ENCODE measurements at regions not wholly inside any gene's neighbourhood (a gene's known extent, or its start where the extent isn't known, plus 50 kb on each side); places are given as distances from the start of the nearest gene placed in this dataset.

GRCh38 chr12:47556261-47557030 is 149.4 kb downstream of the RPAP3 start:
- no peak for DNase-seq (ENCODE audit: low spot score)

GRCh38 chr12:47554046-47554653 is 151.7 kb downstream of the RPAP3 start:
- DNase-seq (ENCODE audit: low spot score) = no peak
- Mint-ChIP-seq H3K27me3 (ENCODE audit: low read depth) (no peaks in the 10 kb centered on the region; the same call in 1 of the 2 replicates), H3K36me3 (peaks cover 37% of the 10 kb centered on the region), H3K27ac (no peak overlapping the region), H3K4me3 (no peak overlapping the region), H3K9me3 (peaks cover 44% of the 10 kb centered on the region), H3K4me1 (peaks cover 19% of the 10 kb centered on the region)
- POLR2A ChIA-PET = no interaction called here
- CTCF ChIA-PET = no interaction called here
- no peak for ATAC-seq
- TF ChIP-seq ATF1 (CRISPR knock-in tag; IDR thresholded peaks at IDR 0.05) = no peak
- TF ChIP-seq IRF2 (CRISPR knock-in tag; IDR thresholded peaks at IDR 0.05; ENCODE audit: borderline replicate concordance, low read depth) = no peak
- no peak for TF ChIP-seq JUN (CRISPR knock-in tag; IDR thresholded peaks at IDR 0.05)
- no peak for TF ChIP-seq CTCF (IDR thresholded peaks at IDR 0.05)
- TF ChIP-seq NFYB (CRISPR knock-in tag; conservative IDR thresholded peaks at IDR 0.05; ENCODE audit: low read depth) = no peak
- TF ChIP-seq E2F4 (CRISPR knock-in tag; IDR thresholded peaks at IDR 0.05; ENCODE audit: borderline replicate concordance, low read depth) = no peak
- TF ChIP-seq MXD4 (CRISPR knock-in tag; IDR thresholded peaks at IDR 0.05; ENCODE audit: borderline replicate concordance) = no peak

More at GRCh38 chr12:47556261-47557030, 149.4 kb downstream of the RPAP3 start:
- Mint-ChIP-seq H3K4me3 (no peak overlapping the region), H3K36me3 (peaks cover 37% of the 10 kb centered on the region), H3K4me1 (peaks cover 19% of the 10 kb centered on the region), H3K9me3 (peaks cover 44% of the 10 kb centered on the region), H3K27ac (peak overlapping the region; percentile 11; the same call in 1 of the 2 replicates), H3K27me3 (ENCODE audit: low read depth) (no peaks in the 10 kb centered on the region; the same call in 1 of the 2 replicates)
- CTCF ChIA-PET = interaction anchor here (1.3 kb wide), 1 partner anchor 81 kb away, joined by 5 read pairs; no protein-coding TSS in a partner anchor
- TF ChIP-seq NFE2L1 (CRISPR knock-in tag; IDR thresholded peaks at IDR 0.05) (no peak), RORB (CRISPR knock-in tag; IDR thresholded peaks at IDR 0.05) (no peak), FOXJ3 (CRISPR knock-in tag; IDR thresholded peaks at IDR 0.05; ENCODE audit: borderline replicate concordance) (no peak), IRF2 (CRISPR knock-in tag; IDR thresholded peaks at IDR 0.05; ENCODE audit: borderline replicate concordance, low read depth) (no peak), ERG (CRISPR knock-in tag; IDR thresholded peaks at IDR 0.05) (no peak), ZNF671 (CRISPR knock-in tag; IDR thresholded peaks at IDR 0.05) (no peak), ZNF232 (CRISPR knock-in tag; IDR thresholded peaks at IDR 0.05) (no peak), GABPB1 (CRISPR knock-in tag; IDR thresholded peaks at IDR 0.05) (no peak), E2F1 (CRISPR knock-in tag; IDR thresholded peaks at IDR 0.05) (no peak), ZNF532 (CRISPR knock-in tag; IDR thresholded peaks at IDR 0.05; ENCODE audit: borderline replicate concordance) (no peak), SMAD3 (CRISPR knock-in tag; IDR thresholded peaks at IDR 0.05; ENCODE audit: borderline replicate concordance) (no peak)
- peak; percentile 38; the same call in 1 of the 2 replicates for ATAC-seq
- POLR2A ChIA-PET = no interaction called here

All from WTC11 (cell line).